ENCODE measurements at regions not wholly inside any gene's neighbourhood (a gene's known extent, or its start where the extent isn't known, plus 50 kb on each side); places are given as distances from the start of the nearest gene placed in this dataset.

DNA sequence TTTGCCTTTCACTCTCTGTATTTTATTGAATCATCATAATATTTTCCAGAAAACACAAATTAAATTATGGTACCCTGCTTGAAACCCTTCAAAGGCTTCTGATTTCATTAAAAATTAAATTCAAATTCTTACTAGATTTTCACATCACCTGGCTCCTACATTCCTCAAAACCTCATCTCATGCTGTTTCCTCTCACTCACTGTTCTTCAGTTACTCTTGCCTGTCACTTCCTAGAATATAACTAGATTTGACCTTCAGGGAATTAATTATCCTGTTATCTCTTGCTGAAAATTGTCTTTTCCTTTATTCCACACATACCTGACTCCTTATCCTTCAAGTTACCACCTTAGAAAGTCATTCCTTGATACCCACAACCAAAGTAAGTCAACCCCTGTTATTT is 2294.7 kb downstream of the PCDH9 start:
- Histone ChIP-seq H3K36me3 (replicated peaks in 1 of 2; ENCODE audit: control insufficient read depth in 1 of 2, insufficient read depth in 2 of 2, low read length in 2 of 2) (no peaks in the 10 kb centered on the region), H3K9ac (ENCODE audit: insufficient read depth, low read depth, low read length) (no peak overlapping the region), H3K9me3 (ENCODE audit: low read length) (no peaks in the 10 kb centered on the region), H2AFZ (ENCODE audit: low read length) (no peak overlapping the region), H3K79me2 (ENCODE audit: insufficient read depth, low read length) (no peaks in the 10 kb centered on the region), H3K27me3 (ENCODE audit: control insufficient read depth in 1 of 2, insufficient read depth in 2 of 2, low read length in 2 of 2) (no peaks in the 10 kb centered on the region), H3K27ac (ENCODE audit: extremely low read length, insufficient read depth, low read length) (no peak overlapping the region), H3K4me3 (replicated peaks in 1 of 3; ENCODE audit: insufficient read depth in 1 of 3, low read depth in 2 of 3, low read length in 3 of 3) (no peak overlapping the region), H4K20me1 (ENCODE audit: insufficient read depth, low read length) (no peaks in the 10 kb centered on the region), H3K4me2 (ENCODE audit: low read depth, low read length) (no peak overlapping the region), H3K4me1 (ENCODE audit: insufficient read depth, low read length) (no peaks in the 10 kb centered on the region)
- intact Hi-C loops (cut with micrococcal nuclease; ENCODE audit: unreplicated experiment): no loop called here
- no peak for DNase-seq (ENCODE audit: low spot score)
- in situ Hi-C loops (cut with HindIII; ENCODE audit: extremely low pct_ligation_motif_present, low pct_unique_long_range_greater_than_20kb): no loop called here
- BruUV-seq (replicated peaks): no TSS peak
- ChIA-PET POLR2A (no interaction called here), CTCF (ENCODE audit: low intra/inter-chr PET ratio, low total read pairs) (no interaction called here)
- FAIRE-seq: no peak
- ATAC-seq: no peak
- TF ChIP-seq ARNT (IDR thresholded peaks at IDR 0.05): no peak
- no peak for TF ChIP-seq NR2F6 (IDR thresholded peaks at IDR 0.05)
- no peak for TF ChIP-seq NR2F6 (CRISPR knock-in tag; IDR thresholded peaks at IDR 0.05)
- TF ChIP-seq, protein P1, sequence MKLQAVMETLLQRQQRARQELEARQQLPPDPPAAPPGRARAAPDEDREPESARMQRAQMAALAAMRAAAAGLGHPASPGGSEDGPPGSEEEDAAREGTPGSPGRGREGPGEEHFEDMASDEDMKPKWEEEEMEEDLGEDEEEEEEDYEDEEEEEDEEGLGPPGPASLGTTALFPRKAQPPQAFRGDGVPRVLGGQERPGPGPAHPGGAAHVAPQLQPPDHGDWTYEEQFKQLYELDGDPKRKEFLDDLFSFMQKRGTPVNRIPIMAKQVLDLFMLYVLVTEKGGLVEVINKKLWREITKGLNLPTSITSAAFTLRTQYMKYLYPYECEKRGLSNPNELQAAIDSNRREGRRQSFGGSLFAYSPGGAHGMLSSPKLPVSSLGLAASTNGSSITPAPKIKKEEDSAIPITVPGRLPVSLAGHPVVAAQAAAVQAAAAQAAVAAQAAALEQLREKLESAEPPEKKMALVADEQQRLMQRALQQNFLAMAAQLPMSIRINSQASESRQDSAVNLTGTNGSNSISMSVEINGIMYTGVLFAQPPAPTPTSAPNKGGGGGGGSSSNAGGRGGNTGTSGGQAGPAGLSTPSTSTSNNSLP (IDR thresholded peaks at IDR 0.05; ENCODE audit: low read depth, low read length): no peak
- no peak for TF ChIP-seq GABPA (IDR thresholded peaks at IDR 0.05; ENCODE audit: low read depth, low read length)
- no peak for TF ChIP-seq GABPA (CRISPR knock-in tag; IDR thresholded peaks at IDR 0.05; ENCODE audit: low read depth)
- TF ChIP-seq, protein P2, sequence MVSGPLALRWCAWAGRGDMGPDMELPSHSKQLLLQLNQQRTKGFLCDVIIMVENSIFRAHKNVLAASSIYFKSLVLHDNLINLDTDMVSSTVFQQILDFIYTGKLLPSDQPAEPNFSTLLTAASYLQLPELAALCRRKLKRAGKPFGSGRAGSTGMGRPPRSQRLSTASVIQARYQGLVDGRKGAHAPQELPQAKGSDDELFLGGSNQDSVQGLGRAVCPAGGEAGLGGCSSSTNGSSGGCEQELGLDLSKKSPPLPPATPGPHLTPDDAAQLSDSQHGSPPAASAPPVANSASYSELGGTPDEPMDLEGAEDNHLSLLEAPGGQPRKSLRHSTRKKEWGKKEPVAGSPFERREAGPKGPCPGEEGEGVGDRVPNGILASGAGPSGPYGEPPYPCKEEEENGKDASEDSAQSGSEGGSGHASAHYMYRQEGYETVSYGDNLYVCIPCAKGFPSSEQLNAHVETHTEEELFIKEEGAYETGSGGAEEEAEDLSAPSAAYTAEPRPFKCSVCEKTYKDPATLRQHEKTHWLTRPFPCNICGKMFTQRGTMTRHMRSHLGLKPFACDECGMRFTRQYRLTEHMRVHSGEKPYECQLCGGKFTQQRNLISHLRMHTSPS (CRISPR knock-in tag; IDR thresholded peaks at IDR 0.05; ENCODE audit: low read depth): no peak
- TF ChIP-seq, protein P3, sequence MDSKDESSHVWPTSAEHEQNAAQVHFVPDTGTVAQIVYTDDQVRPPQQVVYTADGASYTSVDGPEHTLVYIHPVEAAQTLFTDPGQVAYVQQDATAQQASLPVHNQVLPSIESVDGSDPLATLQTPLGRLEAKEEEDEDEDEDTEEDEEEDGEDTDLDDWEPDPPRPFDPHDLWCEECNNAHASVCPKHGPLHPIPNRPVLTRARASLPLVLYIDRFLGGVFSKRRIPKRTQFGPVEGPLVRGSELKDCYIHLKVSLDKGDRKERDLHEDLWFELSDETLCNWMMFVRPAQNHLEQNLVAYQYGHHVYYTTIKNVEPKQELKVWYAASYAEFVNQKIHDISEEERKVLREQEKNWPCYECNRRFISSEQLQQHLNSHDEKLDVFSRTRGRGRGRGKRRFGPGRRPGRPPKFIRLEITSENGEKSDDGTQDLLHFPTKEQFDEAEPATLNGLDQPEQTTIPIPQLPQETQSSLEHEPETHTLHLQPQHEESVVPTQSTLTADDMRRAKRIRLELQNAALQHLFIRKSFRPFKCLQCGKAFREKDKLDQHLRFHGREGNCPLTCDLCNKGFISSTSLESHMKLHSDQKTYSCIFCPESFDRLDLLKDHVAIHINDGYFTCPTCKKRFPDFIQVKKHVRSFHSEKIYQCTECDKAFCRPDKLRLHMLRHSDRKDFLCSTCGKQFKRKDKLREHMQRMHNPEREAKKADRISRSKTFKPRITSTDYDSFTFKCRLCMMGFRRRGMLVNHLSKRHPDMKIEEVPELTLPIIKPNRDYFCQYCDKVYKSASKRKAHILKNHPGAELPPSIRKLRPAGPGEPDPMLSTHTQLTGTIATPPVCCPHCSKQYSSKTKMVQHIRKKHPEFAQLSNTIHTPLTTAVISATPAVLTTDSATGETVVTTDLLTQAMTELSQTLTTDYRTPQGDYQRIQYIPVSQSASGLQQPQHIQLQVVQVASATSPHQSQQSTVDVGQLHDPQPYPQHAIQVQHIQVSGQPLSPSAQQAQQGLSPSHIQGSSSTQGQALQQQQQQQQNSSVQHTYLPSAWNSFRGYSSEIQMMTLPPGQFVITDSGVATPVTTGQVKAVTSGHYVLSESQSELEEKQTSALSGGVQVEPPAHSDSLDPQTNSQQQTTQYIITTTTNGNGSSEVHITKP (CRISPR knock-in tag; IDR thresholded peaks at IDR 0.05; ENCODE audit: low read depth): no peak
- TF ChIP-seq ZC3H13 (CRISPR knock-in tag; IDR thresholded peaks at IDR 0.05): no peak
- TF ChIP-seq ZNF383 (CRISPR knock-in tag; IDR thresholded peaks at IDR 0.05; ENCODE audit: borderline replicate concordance): no peak
- TF ChIP-seq ZBTB38 (CRISPR knock-in tag; IDR thresholded peaks at IDR 0.05): no peak
- TF ChIP-seq JUNB (CRISPR knock-in tag; IDR thresholded peaks at IDR 0.05; ENCODE audit: borderline replicate concordance): no peak
- no peak for TF ChIP-seq ETV5 (CRISPR knock-in tag; IDR thresholded peaks at IDR 0.05; ENCODE audit: borderline replicate concordance)
- TF ChIP-seq, protein P4, sequence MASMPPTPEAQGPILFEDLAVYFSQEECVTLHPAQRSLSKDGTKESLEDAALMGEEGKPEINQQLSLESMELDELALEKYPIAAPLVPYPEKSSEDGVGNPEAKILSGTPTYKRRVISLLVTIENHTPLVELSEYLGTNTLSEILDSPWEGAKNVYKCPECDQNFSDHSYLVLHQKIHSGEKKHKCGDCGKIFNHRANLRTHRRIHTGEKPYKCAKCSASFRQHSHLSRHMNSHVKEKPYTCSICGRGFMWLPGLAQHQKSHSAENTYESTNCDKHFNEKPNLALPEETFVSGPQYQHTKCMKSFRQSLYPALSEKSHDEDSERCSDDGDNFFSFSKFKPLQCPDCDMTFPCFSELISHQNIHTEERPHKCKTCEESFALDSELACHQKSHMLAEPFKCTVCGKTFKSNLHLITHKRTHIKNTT (CRISPR knock-in tag; IDR thresholded peaks at IDR 0.05): no peak
- TF ChIP-seq RCOR2 (CRISPR knock-in tag; IDR thresholded peaks at IDR 0.05): no peak
- TF ChIP-seq POLR2G (IDR thresholded peaks at IDR 0.05; ENCODE audit: low read depth, low read length): no peak
- no peak for TF ChIP-seq ZNF205 (CRISPR knock-in tag; IDR thresholded peaks at IDR 0.05)
- no peak for TF ChIP-seq KAT7 (CRISPR knock-in tag; IDR thresholded peaks at IDR 0.05; ENCODE audit: borderline replicate concordance)
